HCT116 (cell line): ENCODE measurements at regions not wholly inside any gene's neighbourhood (a gene's known extent, or its start where the extent isn't known, plus 50 kb on each side); places are given as distances from the start of the nearest gene placed in this dataset.

ENCODE experiments used
- ATAC-seq: fragments of 200-7000 bp; cut with Tn5 transposase; 2 replicates; pipeline ENCODE4 v1.9.1; 2020; ENCODE audit warnings: mild to moderate bottlenecking, moderate library complexity
- BruUV-seq: library from RNA; stranded (reverse); fragments of 400-500 nt; replicated peaks from 2 replicates; lab custom pipeline; 2021; lab: Mats Ljungman, UMichigan
- CTCF ChIA-PET: fragments of 300-600 bp; sonication (Branson Sonifier 250); formaldehyde crosslinking; loops from one replicate; lab custom pipeline; 2021; ENCODE audit warnings: antibody characterized with exemption; lab: Charles Lee
- POLR2A ChIA-PET: fragments of 300-600, 350-600 bp; sonication (Branson Sonifier 250); formaldehyde crosslinking; loops from one replicate; lab custom pipeline; 2021; ENCODE audit warnings: antibody characterized with exemption; lab: Charles Lee
- RAD21 ChIA-PET, 2 experiments: fragments of 300-600 bp; sonication (Branson Sonifier 250); formaldehyde crosslinking; loops; one replicate each; lab custom pipeline; 2023; ENCODE audit warnings: low total read pairs in 2 of 2; ENCODE audit not compliant: uncharacterized antibody in 2 of 2, unreplicated experiment in 2 of 2, low non-redundant PET in 1 of 2; lab: Charles Lee
- DNase-seq: peaks from one replicate; pipeline ENCODE4 v3.0.0-alpha.2; 2010; ENCODE audit warnings: low read depth, low spot score
- H2AFZ ChIP-seq: fragments of 200-600 bp; shearing (Covaris generic), sonication (generic); 2 replicates; pipeline ENCODE4 v1.6.1; 2017; ENCODE audit warnings: low read depth, mixed run types, mixed read lengths, antibody characterized with exemption, low read length; ENCODE audit not compliant: poor library complexity, severe bottlenecking
- H3K27ac ChIP-seq: 2 replicates; pipeline ENCODE4 v1.5.1; 2012; ENCODE audit warnings: low read depth, low read length
- H3K27me3 ChIP-seq: fragments of 200-600 bp; sonication (generic); 2 replicates; pipeline ENCODE4 v1.6.1; 2016; ENCODE audit warnings: mixed run types, low read length, mixed read lengths; ENCODE audit not compliant: insufficient read depth
- H3K36me3 ChIP-seq, 2 experiments: fragments of 200-500 bp in 1 of 2; fragments of 200-600 bp in 1 of 2; sonication (Bioruptor generic) in 1 of 2; sonication (generic) in 1 of 2; 2 replicates each; pipeline versions ENCODE4 v1.5.1 to v1.6.1; 2014 to 2016; ENCODE audit warnings: low read length in 2 of 2, inconsistent platforms in 1 of 2, mixed read lengths in 1 of 2, mixed run types in 1 of 2; ENCODE audit not compliant: insufficient read depth in 2 of 2, control insufficient read depth in 1 of 2
- H3K4me1 ChIP-seq, 2 experiments: fragments of 200-600 bp in 1 of 2; sonication (generic) in 1 of 2; 2 replicates each; pipeline versions ENCODE4 v1.5.1 to v1.6.1; 2012 to 2017; ENCODE audit warnings: low read length in 2 of 2, inconsistent platforms in 1 of 2, mild to moderate bottlenecking in 1 of 2, mixed read lengths in 1 of 2, mixed run types in 1 of 2, moderate library complexity in 1 of 2; ENCODE audit not compliant: insufficient read depth in 2 of 2, control insufficient read depth in 1 of 2
- H3K4me2 ChIP-seq: fragments of 200-600 bp; sonication (generic); 2 replicates; pipeline ENCODE4 v1.6.1; 2017; ENCODE audit warnings: mixed run types, low read length, mixed read lengths
- H3K4me3 ChIP-seq, 2 experiments: fragments of 200-600 bp in 1 of 2; sonication (generic) in 1 of 2; replicated peaks in 1 of 2; 2 replicates each; pipeline ENCODE4 v1.5.1; 2011 to 2016; ENCODE audit warnings: low read length in 2 of 2, control low read depth in 1 of 2, low read depth in 1 of 2, mild to moderate bottlenecking in 1 of 2, mixed read lengths in 1 of 2, mixed run types in 1 of 2
- H3K79me2 ChIP-seq: fragments of 200-600 bp; sonication (generic); 2 replicates; pipeline ENCODE4 v1.6.1; 2017; ENCODE audit warnings: mild to moderate bottlenecking, mixed run types, low read length, moderate library complexity, mixed read lengths; ENCODE audit not compliant: insufficient read depth
- H3K9ac ChIP-seq: fragments of 200-600 bp; sonication (generic); 2 replicates; pipeline ENCODE4 v1.6.1; 2016; ENCODE audit warnings: low read length, mixed read lengths
- H3K9me2 ChIP-seq: fragments of 200-600 bp; sonication (generic), shearing (Covaris generic); 2 replicates; pipeline ENCODE4 v1.6.1; 2017; ENCODE audit warnings: mixed run types, mild to moderate bottlenecking, moderate library complexity; ENCODE audit not compliant: insufficient read depth
- H3K9me3 ChIP-seq, 2 experiments: fragments of 200-500 bp in 1 of 2; fragments of 200-600 bp in 1 of 2; sonication (Bioruptor generic) in 1 of 2; sonication (generic) in 1 of 2; 2 replicates each; pipeline ENCODE4 v1.6.1; 2014 to 2017; ENCODE audit warnings: low read length in 2 of 2, mixed read lengths in 2 of 2, inconsistent platforms in 1 of 2, low read depth in 1 of 2, mild to moderate bottlenecking in 1 of 2, mixed run types in 1 of 2, moderate library complexity in 1 of 2; ENCODE audit not compliant: control insufficient read depth in 1 of 2, insufficient read depth in 1 of 2
- H4K20me1 ChIP-seq: fragments of 200-600 bp; sonication (generic), shearing (Covaris generic); 2 replicates; pipeline ENCODE4 v1.6.1; 2017; ENCODE audit warnings: mixed run types, mild to moderate bottlenecking, moderate library complexity; ENCODE audit not compliant: insufficient read depth
- ATF3 ChIP-seq: IDR thresholded peaks from 2 replicates; pipeline ENCODE4 v1.6.1; 2012
- CBX3 ChIP-seq: IDR thresholded peaks from 2 replicates; pipeline ENCODE4 v1.6.1; 2012; ENCODE audit warnings: low read depth
- EGR1 ChIP-seq: IDR thresholded peaks from 2 replicates; pipeline ENCODE4 v1.6.1; 2012; ENCODE audit warnings: low read depth
- EZH2 ChIP-seq: fragments of 200-600 bp; sonication (generic); IDR thresholded peaks from 2 replicates; pipeline ENCODE4 v1.6.1; 2017; ENCODE audit warnings: antibody characterized with exemption, mixed run types
- EZH2phosphoT487 ChIP-seq: fragments of 200-600 bp; IDR thresholded peaks from 2 replicates; pipeline ENCODE4 v1.6.1; 2018; ENCODE audit warnings: antibody characterized with exemption, borderline replicate concordance
- FOSL1 ChIP-seq: IDR thresholded peaks from 2 replicates; pipeline ENCODE4 v1.6.1; 2012; ENCODE audit warnings: low read depth
- POLR2A ChIP-seq: IDR thresholded peaks from 2 replicates; pipeline ENCODE4 v1.7.0; 2011; ENCODE audit warnings: borderline replicate concordance; ENCODE audit not compliant: insufficient read depth, insufficient read length; ENCODE audit errors: extremely low read depth
- POLR2AphosphoS5 ChIP-seq: IDR thresholded peaks from 2 replicates; pipeline ENCODE4 v1.6.1; 2011; ENCODE audit warnings: mild to moderate bottlenecking, low read depth, low read length, moderate library complexity
- SP1 ChIP-seq: IDR thresholded peaks from 2 replicates; pipeline ENCODE4 v1.6.1; 2012; ENCODE audit warnings: low read depth
- SRF ChIP-seq: IDR thresholded peaks from 2 replicates; pipeline ENCODE4 v1.6.1; 2012; ENCODE audit warnings: low read depth
- TCF7L2 ChIP-seq: IDR thresholded peaks from 2 replicates; pipeline ENCODE4 v1.7.0; 2011; ENCODE audit warnings: borderline replicate concordance, inconsistent platforms; ENCODE audit not compliant: insufficient read depth, insufficient read length; ENCODE audit errors: extremely low read depth
- ZFX ChIP-seq: fragments of 450-650 bp; IDR thresholded peaks from 2 replicates; pipeline ENCODE4 v1.6.1; 2017
- ZNF274 ChIP-seq: fragments of 200-500 bp; sonication (Bioruptor generic); IDR thresholded peaks from 2 replicates; pipeline ENCODE4 v1.6.1; 2014; ENCODE audit warnings: mild to moderate bottlenecking, low read depth, low read length, inconsistent platforms
- intact Hi-C: fragments of 100-400 bp; cut with micrococcal nuclease; formaldehyde crosslinking; loops from 2 replicates; pipeline ENCODE4 v1.10.0; 2022
- TF ChIP-seq, protein P1 (sequence below): IDR thresholded peaks from 2 replicates; pipeline ENCODE4 v1.6.1; 2011; ENCODE audit warnings: mild to moderate bottlenecking, low read length, moderate library complexity; ENCODE audit not compliant: insufficient replicate concordance; ENCODE audit errors: extremely low read depth
- TF ChIP-seq, protein P2 (sequence below): IDR thresholded peaks from 2 replicates; pipeline ENCODE4 v1.6.1; 2012

DNA sequence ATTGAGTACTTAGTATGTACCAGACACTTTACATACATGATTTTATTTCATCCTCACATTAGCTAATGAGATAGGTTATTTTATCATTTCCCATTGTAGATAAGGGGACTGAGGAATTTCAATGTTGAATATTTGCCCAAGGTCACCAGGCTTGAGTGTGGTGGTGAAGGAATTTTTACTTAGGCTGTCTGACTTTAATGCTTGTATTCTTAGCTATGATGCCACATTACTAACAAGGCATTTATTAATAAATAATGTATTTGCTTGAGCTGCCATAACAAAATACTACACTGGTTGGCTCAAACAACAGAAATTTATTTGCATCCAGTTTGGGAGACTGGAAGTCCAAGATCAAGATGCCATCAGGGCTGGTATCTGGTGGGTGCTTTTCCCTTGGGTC, 250.9 kb downstream of the GPD2 start:
- no peaks in the 10 kb centered on the region for H3K27me3 ChIP-seq
- H3K79me2 ChIP-seq, result no peaks in the 10 kb centered on the region
- intact Hi-C loops, result no loop called here
- H3K27ac ChIP-seq, result no peak overlapping the region
- CTCF ChIA-PET, result no interaction called here
- DNase-seq (no peak), ATAC-seq (no peak)
- H3K4me3 ChIP-seq, result no peak overlapping the region
- BruUV-seq, result no TSS peak
- no peaks in the 10 kb centered on the region for H3K9me3 ChIP-seq
- no peak overlapping the region for H2AFZ ChIP-seq
- RAD21 ChIA-PET, result no interaction called here
- no peaks in the 10 kb centered on the region for H3K4me1 ChIP-seq
- H3K4me2 ChIP-seq, result no peak overlapping the region
- POLR2A ChIA-PET, result no interaction called here
- no peaks in the 10 kb centered on the region for H4K20me1 ChIP-seq
- H3K9me2 ChIP-seq, result no peaks in the 10 kb centered on the region
- H3K9ac ChIP-seq, result no peak overlapping the region
- no peak for TF ChIP-seq POLR2AphosphoS5
- no peak for TF ChIP-seq EZH2phosphoT487
- no peak for TF ChIP-seq TCF7L2
- no peak for TF ChIP-seq ZFX
- no peak for TF ChIP-seq ATF3
- TF ChIP-seq ZNF274, result no peak
- TF ChIP-seq, protein P1, sequence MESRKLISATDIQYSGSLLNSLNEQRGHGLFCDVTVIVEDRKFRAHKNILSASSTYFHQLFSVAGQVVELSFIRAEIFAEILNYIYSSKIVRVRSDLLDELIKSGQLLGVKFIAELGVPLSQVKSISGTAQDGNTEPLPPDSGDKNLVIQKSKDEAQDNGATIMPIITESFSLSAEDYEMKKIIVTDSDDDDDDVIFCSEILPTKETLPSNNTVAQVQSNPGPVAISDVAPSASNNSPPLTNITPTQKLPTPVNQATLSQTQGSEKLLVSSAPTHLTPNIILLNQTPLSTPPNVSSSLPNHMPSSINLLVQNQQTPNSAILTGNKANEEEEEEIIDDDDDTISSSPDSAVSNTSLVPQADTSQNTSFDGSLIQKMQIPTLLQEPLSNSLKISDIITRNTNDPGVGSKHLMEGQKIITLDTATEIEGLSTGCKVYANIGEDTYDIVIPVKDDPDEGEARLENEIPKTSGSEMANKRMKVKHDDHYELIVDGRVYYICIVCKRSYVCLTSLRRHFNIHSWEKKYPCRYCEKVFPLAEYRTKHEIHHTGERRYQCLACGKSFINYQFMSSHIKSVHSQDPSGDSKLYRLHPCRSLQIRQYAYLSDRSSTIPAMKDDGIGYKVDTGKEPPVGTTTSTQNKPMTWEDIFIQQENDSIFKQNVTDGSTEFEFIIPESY, result no peak
- no peak for TF ChIP-seq CBX3
- no peak for TF ChIP-seq SP1
- no peak for TF ChIP-seq POLR2A
- TF ChIP-seq FOSL1, result no peak
- TF ChIP-seq EZH2, result no peak
- no peak for TF ChIP-seq SRF
- no peak for TF ChIP-seq EGR1
- TF ChIP-seq, protein P2, sequence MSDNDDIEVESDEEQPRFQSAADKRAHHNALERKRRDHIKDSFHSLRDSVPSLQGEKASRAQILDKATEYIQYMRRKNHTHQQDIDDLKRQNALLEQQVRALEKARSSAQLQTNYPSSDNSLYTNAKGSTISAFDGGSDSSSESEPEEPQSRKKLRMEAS, result no peak
- H3K36me3 ChIP-seq, result no peaks in the 10 kb centered on the region
